Mesenchymal stem cell (in vitro differentiated cells and primary cell): ENCODE measurements at regions not wholly inside any gene's neighbourhood (a gene's known extent, or its start where the extent isn't known, plus 50 kb on each side); places are given as distances from the start of the nearest gene placed in this dataset.

Experiments used
- DNase-seq: peaks from one replicate; pipeline ENCODE4 v3.0.0-alpha.2; 2013
- H2AFZ ChIP-seq: one replicate; pipeline ENCODE4 v1.6.1; 2013; ENCODE audit warnings: low read depth, mild to moderate bottlenecking, control low read depth, inconsistent platforms, low read length, moderate library complexity
- H2AK5ac ChIP-seq: 2 replicates; pipeline ENCODE4 v1.6.1; 2013; ENCODE audit warnings: low read length, moderate library complexity, mild to moderate bottlenecking, inconsistent platforms; ENCODE audit not compliant: severe bottlenecking
- H2BK120ac ChIP-seq: one replicate; pipeline ENCODE4 v1.6.1; 2013; ENCODE audit warnings: low read depth, mild to moderate bottlenecking, inconsistent platforms, low read length, moderate library complexity
- H2BK12ac ChIP-seq, 2 experiments: one replicate each; pipeline ENCODE4 v1.6.1; 2013; ENCODE audit warnings: inconsistent platforms in 2 of 2, low read length in 2 of 2, mild to moderate bottlenecking in 2 of 2, moderate library complexity in 2 of 2, control low read depth in 1 of 2
- H2BK15ac ChIP-seq: one replicate; pipeline ENCODE4 v1.6.1; 2013; ENCODE audit warnings: mild to moderate bottlenecking, low read depth, inconsistent platforms; ENCODE audit not compliant: poor library complexity, severe bottlenecking
- H2BK5ac ChIP-seq: 2 replicates; pipeline ENCODE4 v1.6.1; 2013; ENCODE audit warnings: low read depth, mild to moderate bottlenecking, low read length, control low read depth, inconsistent platforms; ENCODE audit not compliant: poor library complexity, severe bottlenecking
- H3K14ac ChIP-seq, 2 experiments: one replicate each; pipeline ENCODE4 v1.6.1; 2013; ENCODE audit warnings: inconsistent platforms in 2 of 2, low read length in 2 of 2, control low read depth in 1 of 2, mild to moderate bottlenecking in 1 of 2, moderate library complexity in 1 of 2
- H3K18ac ChIP-seq, 2 experiments: one replicate each; pipeline ENCODE4 v1.6.1; 2013; ENCODE audit warnings: inconsistent platforms in 2 of 2, low read length in 2 of 2, control low read depth in 1 of 2, low read depth in 1 of 2, mild to moderate bottlenecking in 1 of 2
- H3K23ac ChIP-seq, 2 experiments: one replicate each; pipeline ENCODE4 v1.6.1; 2013; ENCODE audit warnings: inconsistent platforms in 2 of 2, low read length in 2 of 2, mild to moderate bottlenecking in 2 of 2, moderate library complexity in 2 of 2, control low read depth in 1 of 2
- H3K27ac ChIP-seq: 2 replicates; pipeline ENCODE4 v1.5.1; 2013; ENCODE audit warnings: mild to moderate bottlenecking, moderate library complexity, low read length, control low read depth, inconsistent platforms; ENCODE audit not compliant: poor library complexity, severe bottlenecking
- H3K27me3 ChIP-seq, 2 experiments: 2 replicates each; pipeline versions ENCODE4 v1.6.1 to v1.7.0; 2013; ENCODE audit warnings: low read length in 2 of 2, mild to moderate bottlenecking in 2 of 2, moderate library complexity in 2 of 2, control low read depth in 1 of 2, inconsistent platforms in 1 of 2; ENCODE audit not compliant: control insufficient read depth in 1 of 2, insufficient read depth in 1 of 2
- H3K36me3 ChIP-seq, 2 experiments: 2 replicates each; pipeline versions ENCODE4 v1.6.1 to v1.7.0; 2013; ENCODE audit warnings: low read length in 2 of 2, control low read depth in 1 of 2, inconsistent platforms in 1 of 2, low read depth in 1 of 2, mild to moderate bottlenecking in 1 of 2; ENCODE audit not compliant: insufficient read depth in 2 of 2, control insufficient read depth in 1 of 2
- H3K4ac ChIP-seq, 2 experiments: one replicate each; pipeline ENCODE4 v1.6.1; 2013; ENCODE audit warnings: inconsistent platforms in 2 of 2, low read length in 2 of 2, mild to moderate bottlenecking in 2 of 2, moderate library complexity in 2 of 2, control low read depth in 1 of 2, low read depth in 1 of 2
- H3K4me1 ChIP-seq: 2 replicates; pipeline ENCODE4 v1.6.1; 2013; ENCODE audit warnings: low read depth, low read length, control low read depth; ENCODE audit not compliant: control insufficient read depth, insufficient read depth
- H3K4me2 ChIP-seq: 2 replicates; pipeline ENCODE4 v1.6.1; 2013; ENCODE audit warnings: low read length, mild to moderate bottlenecking, inconsistent platforms; ENCODE audit not compliant: poor library complexity, severe bottlenecking
- H3K4me3 ChIP-seq, 2 experiments: 2 replicates each; pipeline versions ENCODE4 v1.5.1 to v1.7.0; 2013; ENCODE audit warnings: low read length in 2 of 2, mild to moderate bottlenecking in 2 of 2, control low read depth in 1 of 2, low read depth in 1 of 2; ENCODE audit not compliant: insufficient read depth in 1 of 2
- H3K79me1 ChIP-seq: replicated peaks from 2 replicates; pipeline ENCODE4 v1.6.1; 2013; ENCODE audit warnings: mild to moderate bottlenecking, control low read depth, low read length, inconsistent platforms; ENCODE audit not compliant: poor library complexity, severe bottlenecking
- H3K9ac ChIP-seq: 2 replicates; pipeline ENCODE4 v1.7.0; 2013; ENCODE audit warnings: mild to moderate bottlenecking, low read length, moderate library complexity
- H3K9me3 ChIP-seq: 2 replicates; pipeline ENCODE4 v1.7.0; 2013; ENCODE audit warnings: mild to moderate bottlenecking, low read length; ENCODE audit not compliant: control insufficient read depth
- H4K8ac ChIP-seq: one replicate; pipeline ENCODE4 v1.6.1; 2013; ENCODE audit warnings: inconsistent platforms, mild to moderate bottlenecking, low read length, moderate library complexity
- H4K91ac ChIP-seq: one replicate; pipeline ENCODE4 v1.6.1; 2013; ENCODE audit warnings: mild to moderate bottlenecking, low read length, inconsistent platforms
- WGBS: methylation state at CpG from one replicate; pipeline ENCODE4 v1.1.7; 2013; ENCODE audit warnings: mixed read lengths; 5-methylcytosine and 5-hydroxymethylcytosine counted together

- 63% methylated on average over 2 of the region's 2 CpGs for WGBS
Observed at GRCh38 chr4:12053966-12054365, 625.3 kb upstream of the HS3ST1 start.

GRCh38 chr4:12053556-12053955 lies 624.9 kb upstream of the HS3ST1 start:
- Histone ChIP-seq H3K27ac (no peak overlapping the region), H2AFZ (no peak overlapping the region), H2BK12ac (no peak overlapping the region), H3K9ac (no peak overlapping the region), H3K18ac (no peak overlapping the region), H3K4me2 (no peak overlapping the region), H3K79me1 (no peaks in the 10 kb centered on the region), H2BK120ac (no peak overlapping the region), H3K4me1 (no peaks in the 10 kb centered on the region), H3K36me3 (no peaks in the 10 kb centered on the region), H3K4me3 (no peak overlapping the region), H3K23ac (no peak overlapping the region), H4K91ac (no peak overlapping the region), H3K14ac (no peak overlapping the region), H2BK15ac (no peak overlapping the region), H2BK5ac (no peak overlapping the region), H3K27me3 (no peaks in the 10 kb centered on the region), H2AK5ac (no peak overlapping the region), H4K8ac (no peak overlapping the region), H3K4ac (no peak overlapping the region), H3K9me3 (peaks cover 5% of the 10 kb centered on the region)
- no peak for DNase-seq

More at GRCh38 chr4:12053966-12054365, 625.3 kb upstream of the HS3ST1 start:
- Histone ChIP-seq H2BK5ac (no peak overlapping the region), H3K4me1 (no peaks in the 10 kb centered on the region), H4K91ac (no peak overlapping the region), H2BK120ac (no peak overlapping the region), H2BK15ac (no peak overlapping the region), H3K4me2 (no peak overlapping the region), H3K18ac (no peak overlapping the region), H3K9me3 (peaks cover 5% of the 10 kb centered on the region), H2BK12ac (no peak overlapping the region), H3K27me3 (no peaks in the 10 kb centered on the region), H2AK5ac (no peak overlapping the region), H3K4me3 (no peak overlapping the region), H3K14ac (no peak overlapping the region), H3K27ac (no peak overlapping the region), H3K36me3 (no peaks in the 10 kb centered on the region), H3K23ac (no peak overlapping the region), H3K79me1 (no peaks in the 10 kb centered on the region), H3K4ac (no peak overlapping the region), H4K8ac (no peak overlapping the region), H2AFZ (no peak overlapping the region), H3K9ac (no peak overlapping the region)
- DNase-seq = no peak

- no peak overlapping the region for H3K14ac ChIP-seq
- no peak for DNase-seq
- H2AK5ac ChIP-seq = no peak overlapping the region
- H3K79me1 ChIP-seq = no peaks in the 10 kb centered on the region
- H3K27me3 ChIP-seq = no peaks in the 10 kb centered on the region
- no peak overlapping the region for H4K8ac ChIP-seq
- H3K36me3 ChIP-seq = no peaks in the 10 kb centered on the region
- no peak overlapping the region for H2BK120ac ChIP-seq
- no peak overlapping the region for H3K4me3 ChIP-seq
- H2BK15ac ChIP-seq = no peak overlapping the region
- H3K23ac ChIP-seq = no peak overlapping the region
- no peak overlapping the region for H4K91ac ChIP-seq
- no peaks in the 10 kb centered on the region for H3K4me1 ChIP-seq
- H2BK12ac ChIP-seq = no peak overlapping the region
- H3K4ac ChIP-seq = no peak overlapping the region
- H3K9ac ChIP-seq = no peak overlapping the region
- peaks cover 12% of the 10 kb centered on the region for H3K9me3 ChIP-seq
- H3K4me2 ChIP-seq = no peak overlapping the region
- no peak overlapping the region for H3K18ac ChIP-seq
- no peak overlapping the region for H3K27ac ChIP-seq
- no peak overlapping the region for H2AFZ ChIP-seq
- H2BK5ac ChIP-seq = no peak overlapping the region
Observed at GRCh38 chr4:12050357-12050756, 621.7 kb upstream of the HS3ST1 start.

- no CpG with 5 or more reads among the region's 4 CpGs for WGBS
- no peak overlapping the region for H3K14ac ChIP-seq
- H2BK12ac ChIP-seq = no peak overlapping the region
- no peak overlapping the region for H4K91ac ChIP-seq
- no peak overlapping the region for H3K4me2 ChIP-seq
- H2BK5ac ChIP-seq = no peak overlapping the region
- H3K9ac ChIP-seq = no peak overlapping the region
- H3K18ac ChIP-seq = no peak overlapping the region
- no peak overlapping the region for H3K4ac ChIP-seq
- H3K79me1 ChIP-seq = no peaks in the 10 kb centered on the region
- H2AK5ac ChIP-seq = no peak overlapping the region
- no peak overlapping the region for H2AFZ ChIP-seq
- H3K4me1 ChIP-seq = no peaks in the 10 kb centered on the region
- no peak for DNase-seq
- no peak overlapping the region for H4K8ac ChIP-seq
- no peak overlapping the region for H2BK15ac ChIP-seq
- H3K36me3 ChIP-seq = no peaks in the 10 kb centered on the region
- no peak overlapping the region for H3K4me3 ChIP-seq
- no peak overlapping the region for H3K27ac ChIP-seq
- no peak overlapping the region for H3K23ac ChIP-seq
- no peak overlapping the region for H2BK120ac ChIP-seq
- no peaks in the 10 kb centered on the region for H3K27me3 ChIP-seq
- peaks cover 15% of the 10 kb centered on the region for H3K9me3 ChIP-seq
Observed at GRCh38 chr4:12042818-12043217, 614.1 kb upstream of the HS3ST1 start.
